ENCODE measurements at regions not wholly inside any gene's neighbourhood (a gene's known extent, or its start where the extent isn't known, plus 50 kb on each side); places are given as distances from the start of the nearest gene placed in this dataset.

- TF ChIP-seq CTCF (conservative IDR thresholded peaks at IDR 0.05; ENCODE audit: low read depth, low read length), result no peak
- no peak for TF ChIP-seq EZH2 (IDR thresholded peaks at IDR 0.05; ENCODE audit: low read length, unreplicated experiment)
- TF ChIP-seq EZH2phosphoT487 (IDR thresholded peaks at IDR 0.05; ENCODE audit: borderline replicate concordance, low read length), result no peak
Measured at GRCh38 chr20:39111359-39112177, 149.4 kb downstream of the DHX35 start.
